Endothelial cell of umbilical vein (primary cell): ENCODE measurements at regions not wholly inside any gene's neighbourhood (a gene's known extent, or its start where the extent isn't known, plus 50 kb on each side); places are given as distances from the start of the nearest gene placed in this dataset.

ENCODE experiments used
- BruUV-seq: library from RNA; stranded (reverse); fragments of 400-500 nt; replicated peaks from 2 replicates; lab custom pipeline; 2021; lab: Mats Ljungman, UMichigan
- CTCF ChIA-PET: fragments of 300-600, 350-600 bp; sonication (Branson Sonifier 250); formaldehyde crosslinking; loops from one replicate; lab custom pipeline; 2021; ENCODE audit warnings: antibody characterized with exemption, inconsistent platforms; lab: Charles Lee
- POLR2A ChIA-PET: fragments of 300-600, 350-600 bp; sonication (Branson Sonifier 250); formaldehyde crosslinking; loops from one replicate; lab custom pipeline; 2021; ENCODE audit warnings: antibody characterized with exemption, inconsistent platforms; lab: Charles Lee
- DNase-seq: peaks from one replicate; pipeline ENCODE4 v3.0.0-alpha.2; 2011; ENCODE audit warnings: low read depth, low spot score
- FAIRE-seq: peaks from 2 replicates; lab custom pipeline; 2011; peaks lifted over from hg19 to GRCh38; lab: Jason Lieb, UNC
- H2AFZ ChIP-seq: 2 replicates; pipeline ENCODE4 v1.6.0; 2012; ENCODE audit warnings: low read depth, low read length, control low read depth, inconsistent platforms
- H3K27ac ChIP-seq: 2 replicates; pipeline ENCODE4 v1.5.1; 2011; ENCODE audit warnings: low read depth, mild to moderate bottlenecking, control low read depth, low read length, moderate library complexity; ENCODE audit not compliant: insufficient read depth
- H3K27me3 ChIP-seq, 2 experiments: 2 replicates each; pipeline versions ENCODE4 v1.6.0 to v1.6.1; 2011; ENCODE audit warnings: low read length in 2 of 2, mixed read lengths in 1 of 2; ENCODE audit not compliant: control insufficient read depth in 2 of 2, insufficient read depth in 2 of 2
- H3K36me3 ChIP-seq, 2 experiments: 2 replicates in 1 of 2; 3 replicates in 1 of 2; pipeline ENCODE4 v1.5.1; 2011; ENCODE audit warnings: low read length in 2 of 2, mild to moderate bottlenecking in 1 of 2, moderate library complexity in 1 of 2; ENCODE audit not compliant: control insufficient read depth in 2 of 2, insufficient read depth in 2 of 2; ENCODE audit errors: extremely low read depth in 1 of 2
- H3K4me1 ChIP-seq: 3 replicates; pipeline ENCODE4 v1.5.1; 2011; ENCODE audit warnings: mild to moderate bottlenecking, low read length; ENCODE audit not compliant: control insufficient read depth, insufficient read depth; ENCODE audit errors: extremely low read depth
- H3K4me2 ChIP-seq: 2 replicates; pipeline ENCODE4 v1.6.1; 2011; ENCODE audit warnings: low read length, control low read depth, mixed read lengths; ENCODE audit not compliant: insufficient read depth
- H3K4me3 ChIP-seq, 3 experiments: fragments of 200-600 bp in 1 of 3; sonication (generic), shearing (Covaris generic) in 1 of 3; replicated peaks in 1 of 3; 2 replicates each; pipeline ENCODE4 v1.5.1; 2011 to 2016; ENCODE audit warnings: control low read depth in 3 of 3, low read length in 3 of 3, mild to moderate bottlenecking in 2 of 3, inconsistent platforms in 1 of 3, low read depth in 1 of 3, moderate library complexity in 1 of 3; ENCODE audit not compliant: insufficient read depth in 1 of 3
- H3K79me2 ChIP-seq: 2 replicates; pipeline ENCODE4 v1.6.0; 2012; ENCODE audit warnings: low read length, inconsistent platforms; ENCODE audit not compliant: control insufficient read depth, insufficient read depth
- H3K9ac ChIP-seq: replicated peaks from 2 replicates; pipeline ENCODE3; 2011; ENCODE audit warnings: low read length, control low read depth; ENCODE audit not compliant: insufficient read depth; ENCODE audit errors: extremely low read depth
- H3K9me1 ChIP-seq: replicated peaks from 3 replicates; pipeline ENCODE4 v1.6.0; 2011; ENCODE audit warnings: mild to moderate bottlenecking, low read length; ENCODE audit not compliant: control insufficient read depth, insufficient read depth; ENCODE audit errors: extremely low read depth
- H3K9me3 ChIP-seq: replicated peaks from 2 replicates; pipeline ENCODE4 v1.5.1; 2012; ENCODE audit warnings: low read length, inconsistent platforms; ENCODE audit not compliant: control insufficient read depth, insufficient read depth
- H4K20me1 ChIP-seq: replicated peaks from 2 replicates; pipeline ENCODE3; 2011; ENCODE audit warnings: mild to moderate bottlenecking, low read length; ENCODE audit not compliant: control insufficient read depth, insufficient read depth; ENCODE audit errors: extremely low read depth
- CTCF ChIP-seq, 2 donors: IDR thresholded peaks; 1 replicate in 1 of 2; 2 replicates in 1 of 2; pipeline ENCODE4 v1.5.1; 2011; ENCODE audit warnings: low read length in 2 of 2, mild to moderate bottlenecking in 2 of 2, moderate library complexity in 2 of 2, control low read depth in 1 of 2, inconsistent platforms in 1 of 2, low read depth in 1 of 2; ENCODE audit not compliant: insufficient read depth in 1 of 2; ENCODE audit errors: extremely low read depth in 1 of 2
- JUN ChIP-seq: IDR thresholded peaks from 2 replicates; pipeline ENCODE4 v1.6.1; 2011; ENCODE audit warnings: borderline replicate concordance, low read depth; ENCODE audit not compliant: insufficient read length, insufficient read depth
- POLR2A ChIP-seq: IDR thresholded peaks from 2 replicates; pipeline ENCODE4 v1.6.1; 2012; ENCODE audit warnings: low read depth, mild to moderate bottlenecking, control low read depth, low read length
- dilution Hi-C: fragments of 300-500 bp; cut with MboI; formaldehyde crosslinking; loops from one replicate; pipeline ENCODE4 v1.15.0; 2019; ENCODE audit warnings: low sequenced_read_pairs; ENCODE audit not compliant: extremely low pct_ligation_motif_present
- intact Hi-C: fragments of 100-400 bp; cut with micrococcal nuclease; formaldehyde crosslinking; loops from one replicate; pipeline ENCODE4 v1.10.0; 2022

GRCh38 chr1:199931666-199932377 is 95.7 kb upstream of the NR5A2 start:
- H4K20me1 ChIP-seq: no peaks in the 10 kb centered on the region
- H3K79me2 ChIP-seq: no peaks in the 10 kb centered on the region
- no peaks in the 10 kb centered on the region for H3K9me3 ChIP-seq
- H3K9me1 ChIP-seq: no peaks in the 10 kb centered on the region
- H3K27ac ChIP-seq: no peak overlapping the region
- FAIRE-seq: no peak
- H3K36me3 ChIP-seq: no peaks in the 10 kb centered on the region
- H2AFZ ChIP-seq: no peak overlapping the region
- H3K4me1 ChIP-seq: no peaks in the 10 kb centered on the region
- BruUV-seq: no TSS peak
- H3K4me2 ChIP-seq: no peak overlapping the region
- H3K9ac ChIP-seq: no peak overlapping the region
- POLR2A ChIA-PET: no interaction called here
- dilution Hi-C loops (no loop called here), intact Hi-C loops (no loop called here)
- CTCF ChIA-PET: no interaction called here
- TF ChIP-seq POLR2A (no peak), CTCF (IDR thresholded peaks at IDR 0.05; ENCODE audit: extremely low read depth in 1 of 2, insufficient read depth in 1 of 2, low read depth in 1 of 2, low read length in 2 of 2) (no peak)
- no peak for DNase-seq
- no peak overlapping the region for H3K4me3 ChIP-seq
- H3K27me3 ChIP-seq: no peaks in the 10 kb centered on the region

GRCh38 chr1:199932462-199932861 is 95.0 kb upstream of the NR5A2 start:
- no peaks in the 10 kb centered on the region for H3K79me2 ChIP-seq
- no peak overlapping the region for H3K27ac ChIP-seq
- no peak overlapping the region for H3K4me2 ChIP-seq
- no peak for FAIRE-seq
- no peaks in the 10 kb centered on the region for H4K20me1 ChIP-seq
- ChIA-PET POLR2A (interaction anchor here (0.7 kb wide), 1 partner anchor 179 kb away, joined by 5 read pairs; no protein-coding TSS in a partner anchor), CTCF (no interaction called here)
- no peaks in the 10 kb centered on the region for H3K9me3 ChIP-seq
- dilution Hi-C loops (no loop called here), intact Hi-C loops (no loop called here)
- no TSS peak for BruUV-seq
- no peak for TF ChIP-seq JUN
- no peak overlapping the region for H3K9ac ChIP-seq
- H3K9me1 ChIP-seq: no peaks in the 10 kb centered on the region
- no peaks in the 10 kb centered on the region for H3K36me3 ChIP-seq
- no peaks in the 10 kb centered on the region for H3K27me3 ChIP-seq
- H2AFZ ChIP-seq: no peak overlapping the region
- no peaks in the 10 kb centered on the region for H3K4me1 ChIP-seq
- no peak overlapping the region for H3K4me3 ChIP-seq
- DNase-seq: no peak
